ENCODE measurements at regions not wholly inside any gene's neighbourhood (a gene's known extent, or its start where the extent isn't known, plus 50 kb on each side); places are given as distances from the start of the nearest gene placed in this dataset.

DNA sequence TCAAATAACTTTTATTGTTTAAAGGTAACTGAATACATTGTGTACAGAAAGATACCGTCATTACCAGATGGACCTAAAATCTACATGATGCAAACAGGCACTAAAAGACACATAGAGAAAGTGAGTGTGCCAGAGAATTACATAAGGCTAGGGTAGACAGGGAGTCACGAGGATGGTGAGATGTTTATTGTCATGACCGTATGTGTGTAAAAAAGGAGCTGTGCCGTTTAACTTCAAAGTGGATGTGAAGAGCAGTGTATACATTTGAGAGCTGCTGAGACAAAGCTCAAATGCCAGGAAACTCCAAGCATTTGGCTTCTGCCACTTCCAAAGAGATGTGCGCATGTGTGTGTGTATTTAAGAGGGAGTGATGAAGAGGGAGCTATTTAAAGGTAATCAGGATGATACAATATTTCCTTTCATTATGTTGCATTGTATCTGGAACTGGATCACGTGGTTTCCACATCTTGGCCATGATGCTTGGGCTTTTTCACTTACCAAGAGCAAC, 51.4 kb upstream of the IGF1R start:
- no peak for DNase-seq (ENCODE audit: low spot score)
- peaks cover 10% of the 10 kb centered on the region for H3K27me3 Mint-ChIP-seq (ENCODE audit: low read depth)
- H3K4me1 Mint-ChIP-seq (ENCODE audit: low read depth) = peaks cover 16% of the 10 kb centered on the region
- H3K4me3 Mint-ChIP-seq = no peak overlapping the region
- no peaks in the 10 kb centered on the region for H3K36me3 Mint-ChIP-seq (ENCODE audit: low read depth)
- no peak overlapping the region for H3K27ac Mint-ChIP-seq
- no peaks in the 10 kb centered on the region for H3K9me3 Mint-ChIP-seq

DNA sequence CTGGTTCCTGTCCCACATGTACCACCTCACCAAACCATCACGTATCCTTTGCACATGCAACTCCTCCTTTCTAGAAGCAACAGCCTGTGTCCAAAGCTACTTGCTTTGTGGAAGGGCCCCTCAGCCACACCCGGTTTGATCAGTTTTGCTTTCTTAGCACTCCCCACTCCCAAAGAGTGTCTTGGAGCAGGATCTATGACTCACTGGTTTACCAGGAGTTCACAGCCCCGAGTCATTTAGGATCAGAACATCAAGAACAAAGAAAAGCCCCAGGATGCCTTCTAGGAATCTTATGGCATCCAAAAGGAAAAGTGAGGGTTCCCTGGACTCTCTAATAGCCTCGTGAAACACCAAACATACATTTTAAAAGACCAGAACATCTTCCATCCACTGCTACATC, 50.7 kb upstream of the IGF1R start:
- DNase-seq (ENCODE audit: low spot score) = no peak
- H3K9me3 Mint-ChIP-seq = no peaks in the 10 kb centered on the region
- H3K27ac Mint-ChIP-seq = no peak overlapping the region
- H3K4me3 Mint-ChIP-seq = no peak overlapping the region
- no peaks in the 10 kb centered on the region for H3K36me3 Mint-ChIP-seq (ENCODE audit: low read depth)
- H3K4me1 Mint-ChIP-seq (ENCODE audit: low read depth) = peaks cover 16% of the 10 kb centered on the region
- peaks cover 7% of the 10 kb centered on the region for H3K27me3 Mint-ChIP-seq (ENCODE audit: low read depth)

Measured in T-helper 2 cell treated with Interferon-gamma antibody and Interleukin-4, amounts not matched to agents 5 μg/mL and 100 μg/mL, for 36 hours (primary cell).